ENCODE measurements at regions not wholly inside any gene's neighbourhood (a gene's known extent, or its start where the extent isn't known, plus 50 kb on each side); places are given as distances from the start of the nearest gene placed in this dataset.
"Not testable (repeated sequence)": the region's sequence is repeated elsewhere in the genome, so short reads cannot be mapped to it uniquely, and the experiment has no call there.

DNA sequence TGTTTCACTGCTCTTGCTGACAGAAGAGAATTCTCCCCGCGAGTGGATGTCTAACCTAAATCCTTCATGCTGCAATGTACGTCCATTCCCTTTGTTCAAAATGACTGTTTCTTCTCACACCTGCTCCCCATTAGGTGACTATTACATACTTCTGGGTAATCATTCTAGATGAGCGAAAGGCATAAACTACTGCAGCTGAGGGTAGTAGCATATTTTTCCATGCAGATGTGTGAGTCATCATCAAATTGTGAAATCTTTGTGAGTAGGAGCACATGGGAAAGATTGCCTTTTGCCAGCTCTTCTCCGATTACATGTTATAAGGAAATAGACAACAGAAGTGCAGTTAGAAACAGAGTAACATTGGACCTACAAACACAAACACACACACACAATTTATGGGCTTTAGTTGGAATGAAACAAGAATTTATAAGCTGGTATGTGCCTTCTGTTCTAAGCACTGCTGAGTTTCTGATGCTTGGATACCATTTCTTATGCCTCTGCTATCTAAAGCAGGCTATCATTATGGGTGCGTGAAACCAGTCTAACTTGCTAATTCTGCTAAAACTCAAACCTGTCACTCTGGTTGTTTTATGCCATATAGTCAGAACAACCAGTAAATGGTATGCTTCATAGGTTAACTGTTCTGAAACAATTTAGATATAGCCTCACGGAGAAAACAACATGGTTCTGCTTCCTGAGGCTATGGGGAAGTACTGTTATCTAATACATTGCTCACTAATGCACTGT is 346.9 kb upstream of the PSMD7 start:
- DNase-seq = no peak

DNA sequence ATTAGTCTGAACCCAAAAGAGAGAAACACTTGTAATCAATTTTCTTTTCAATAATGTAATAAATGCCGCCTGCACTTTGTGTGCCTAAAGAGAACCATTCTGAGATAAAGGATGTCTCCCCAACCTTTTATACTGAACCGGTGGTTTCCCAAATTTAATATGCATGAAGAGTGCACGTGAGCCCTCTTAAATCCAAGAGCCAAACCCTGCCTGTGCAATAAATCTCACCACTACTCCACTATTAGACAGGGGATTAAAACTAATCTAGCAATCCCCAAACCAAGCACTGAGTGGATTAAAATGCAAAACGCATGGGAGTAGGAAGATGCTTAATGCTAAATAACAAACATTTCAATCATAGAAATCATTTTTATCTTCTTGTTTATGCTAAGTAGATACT is 351.0 kb upstream of the PSMD7 start:
- no peak for DNase-seq

DNA sequence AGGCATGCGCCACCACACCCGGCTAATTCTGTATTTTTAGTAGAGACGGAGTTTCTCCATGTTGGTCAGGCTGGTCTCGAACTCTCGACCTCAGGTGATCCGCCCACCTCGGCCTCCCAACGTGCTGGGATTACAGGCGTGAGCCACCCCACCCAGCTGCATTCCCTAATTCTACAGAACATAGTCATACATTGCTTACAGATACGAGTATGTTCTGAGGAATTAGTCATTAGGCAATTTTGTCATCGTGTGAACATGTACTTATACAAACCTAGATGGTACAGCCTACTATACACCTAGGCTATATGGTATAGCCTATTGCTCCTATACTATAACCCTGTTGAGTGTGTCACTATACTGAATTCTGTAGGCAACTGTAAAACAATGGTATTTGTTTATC is 353.4 kb upstream of the PSMD7 start:
- not testable (repeated sequence) for DNase-seq

DNA sequence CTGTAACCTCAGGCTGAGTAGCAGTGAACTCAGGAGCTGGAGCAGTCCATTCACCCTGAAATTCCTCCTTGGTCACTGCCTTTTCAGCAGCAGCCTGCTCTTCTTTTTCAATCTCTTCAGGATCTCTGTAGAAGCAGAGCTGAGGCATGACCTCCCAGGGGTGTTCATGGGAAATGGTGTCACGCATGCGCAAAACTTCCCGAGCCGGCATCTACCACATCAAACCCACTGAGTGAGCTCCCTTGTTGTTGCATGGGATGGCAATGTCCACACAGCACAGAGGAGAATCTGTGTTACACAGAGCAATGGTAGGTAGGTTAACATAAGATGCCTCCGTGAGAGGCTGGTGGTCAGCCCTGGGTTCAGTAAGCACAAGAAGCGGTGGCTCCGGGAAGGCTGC is 355.8 kb upstream of the PSMD7 start:
- DNase-seq = not testable (repeated sequence)

DNA sequence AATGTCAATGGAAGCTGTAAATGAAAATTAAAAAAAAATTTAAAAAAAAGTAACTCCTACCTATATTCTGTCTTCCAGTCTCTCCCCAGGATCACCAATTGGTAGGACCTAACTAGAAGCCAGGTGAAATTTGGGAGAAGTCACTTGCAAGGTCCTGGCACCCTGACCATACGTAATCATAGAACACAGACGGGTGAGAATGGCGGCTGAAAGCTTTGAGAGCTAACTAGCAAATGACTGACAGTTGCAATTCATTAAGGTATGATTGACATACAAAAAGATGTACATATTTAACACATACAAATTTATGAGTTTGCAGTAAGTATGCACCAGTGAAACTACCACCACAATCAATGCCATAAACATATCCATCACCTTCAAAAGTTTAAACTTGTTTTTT is 372.7 kb upstream of the PSMD7 start:
- no peak for DNase-seq

DNA sequence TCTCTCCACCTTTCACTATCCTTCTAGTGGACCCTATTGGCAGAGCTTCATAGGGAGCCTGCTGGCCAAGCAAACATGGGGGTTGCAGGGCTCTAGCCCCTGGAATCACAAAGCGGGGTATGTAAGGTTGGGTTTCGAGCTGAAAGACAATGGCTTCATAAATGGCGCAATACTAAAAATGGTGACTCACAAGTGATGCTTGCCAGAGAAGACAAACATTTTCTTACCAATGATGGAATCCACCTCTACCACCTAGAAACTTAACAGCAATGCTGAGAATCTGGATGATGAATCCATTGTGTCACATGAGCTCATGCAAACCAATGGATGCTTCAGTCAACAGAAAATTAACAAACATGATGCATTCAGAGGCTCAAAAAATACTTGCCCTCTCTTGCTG is 375.3 kb upstream of the PSMD7 start:
- DNase-seq = no peak

DNA sequence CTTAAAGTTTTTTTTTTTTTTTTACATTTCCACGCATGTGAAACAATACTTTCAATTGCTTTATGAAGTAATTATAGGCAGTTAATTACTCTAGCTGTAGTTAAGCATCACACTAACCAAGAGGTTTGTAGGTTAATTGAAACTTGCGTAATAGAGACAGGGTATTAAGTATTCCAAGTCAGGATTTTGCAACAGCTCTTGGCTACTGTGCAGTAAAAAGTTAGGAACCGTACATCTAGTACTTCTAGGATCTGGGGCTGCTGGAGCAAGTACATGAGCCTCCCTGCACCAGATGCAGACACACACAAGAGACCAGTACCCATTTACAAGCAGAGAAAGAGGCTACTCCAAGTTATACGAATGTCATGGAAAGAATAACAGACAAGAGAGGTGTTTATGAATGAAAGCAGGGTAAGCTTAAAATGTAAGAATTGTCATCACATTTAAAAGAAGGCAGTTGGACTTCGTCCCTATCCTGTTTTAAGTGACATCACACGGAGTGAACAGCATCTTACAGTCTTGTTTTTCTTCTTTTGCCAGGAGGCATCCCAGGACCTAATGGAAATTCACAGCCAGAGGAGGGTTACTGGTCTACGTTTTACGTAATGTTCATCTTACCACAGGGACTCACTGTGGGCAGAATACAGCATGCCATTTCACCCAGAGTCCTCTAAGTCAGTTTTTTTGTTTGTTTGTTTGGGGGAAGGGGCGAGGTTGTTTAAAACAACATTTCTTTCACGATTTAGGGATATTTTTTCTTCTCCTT is 379.6 kb upstream of the PSMD7 start:
- DNase-seq = no peak

DNA sequence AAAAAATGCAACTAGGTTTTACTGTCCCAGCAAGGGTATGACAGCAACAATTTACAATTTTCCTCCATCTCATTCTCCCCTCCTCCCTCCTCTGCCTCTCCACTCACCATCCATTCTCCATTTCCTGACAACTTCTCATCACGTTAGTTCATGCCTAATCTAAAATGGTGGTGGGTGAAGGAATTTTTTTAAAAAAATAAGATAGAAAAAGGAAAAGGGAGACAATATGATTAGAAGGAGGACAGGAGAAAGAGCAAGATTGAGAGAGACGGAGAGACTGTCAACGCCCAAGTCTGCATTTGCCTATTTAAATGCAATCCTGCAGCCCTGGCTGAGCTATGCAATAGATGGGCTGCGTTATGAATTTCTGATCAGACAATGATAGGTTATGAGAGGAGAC is 380.7 kb upstream of the PSMD7 start:
- DNase-seq = no peak

DNA sequence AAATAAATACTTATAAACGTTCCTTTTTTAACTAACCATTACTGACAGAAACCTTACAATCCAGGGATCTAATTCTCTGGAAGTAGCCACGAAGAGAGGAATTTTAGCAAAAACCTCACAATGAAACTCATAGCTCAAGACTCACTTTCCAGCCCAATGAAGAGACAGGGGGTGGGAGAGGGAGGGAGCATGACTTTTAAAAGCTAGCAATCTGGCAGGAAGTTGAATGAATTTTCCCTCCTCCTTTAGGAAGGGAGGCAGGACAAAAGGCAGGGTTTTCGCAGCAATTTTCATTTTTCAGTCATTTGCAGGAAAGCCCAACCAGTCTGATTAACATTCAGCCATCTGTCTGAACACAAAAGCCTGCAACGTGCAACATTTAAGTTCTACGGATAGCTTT is 381.5 kb upstream of the PSMD7 start:
- DNase-seq = no peak

DNA sequence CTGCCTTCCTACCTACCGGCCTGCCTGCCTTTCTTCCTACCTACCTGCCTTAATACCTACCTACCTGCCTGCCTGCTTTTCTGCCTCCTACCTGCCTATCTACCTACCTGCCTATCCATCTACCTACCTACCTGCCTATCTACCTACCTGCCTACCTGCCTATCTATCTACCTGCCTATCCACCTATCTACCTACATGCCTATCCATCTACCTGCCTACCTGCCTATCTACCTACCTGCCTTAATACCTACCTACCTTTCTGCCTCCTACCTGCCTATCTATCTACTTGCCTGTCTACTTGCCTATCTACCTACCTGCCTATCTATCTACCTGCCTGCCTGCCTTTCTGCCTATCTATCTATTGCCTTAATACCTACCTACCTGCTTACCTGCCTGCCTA is 383.8 kb upstream of the PSMD7 start:
- no peak for DNase-seq

DNA sequence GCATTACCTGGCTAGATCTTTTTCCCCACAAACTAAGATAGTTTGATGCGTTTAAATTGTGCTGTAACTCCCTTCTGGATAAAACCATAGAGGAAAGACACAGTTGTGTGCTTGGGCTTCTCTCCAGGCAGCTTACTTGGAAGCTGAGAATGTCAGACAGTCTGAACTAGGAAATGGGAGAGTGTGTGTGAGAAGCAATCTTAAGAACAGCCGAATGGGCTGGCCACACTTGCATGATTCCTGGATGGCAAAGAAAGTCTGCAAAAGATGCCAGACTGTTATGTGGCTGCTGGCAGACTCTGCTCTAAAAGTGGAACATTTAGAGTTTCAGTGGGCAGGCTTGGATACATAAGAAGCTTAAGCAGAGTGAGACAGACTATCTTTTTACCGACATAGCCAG is 384.3 kb upstream of the PSMD7 start:
- no peak for DNase-seq

DNA sequence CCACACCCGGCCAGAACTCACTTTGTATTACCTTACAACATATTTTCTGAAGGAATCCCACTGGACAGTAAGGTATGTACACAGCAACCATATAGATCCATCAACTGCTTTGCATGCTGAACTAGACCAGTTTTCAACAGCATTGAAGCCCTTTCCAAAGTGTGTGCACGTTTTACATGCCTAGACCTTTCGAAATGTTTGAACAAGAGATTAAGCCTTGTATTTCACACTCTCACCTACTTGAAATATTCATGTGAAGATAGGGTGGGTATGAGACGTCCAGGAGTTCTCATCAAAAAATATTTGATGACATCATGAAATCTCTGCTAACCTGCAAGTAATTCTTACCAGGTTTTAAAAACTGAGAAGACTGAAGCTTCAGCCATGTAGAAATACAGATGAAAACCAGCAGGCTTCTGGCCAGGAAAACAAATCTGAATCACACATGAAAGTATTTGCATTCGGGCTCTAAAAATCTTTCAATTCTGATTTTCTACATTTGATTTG is 387.0 kb upstream of the PSMD7 start:
- no peak for DNase-seq

DNA sequence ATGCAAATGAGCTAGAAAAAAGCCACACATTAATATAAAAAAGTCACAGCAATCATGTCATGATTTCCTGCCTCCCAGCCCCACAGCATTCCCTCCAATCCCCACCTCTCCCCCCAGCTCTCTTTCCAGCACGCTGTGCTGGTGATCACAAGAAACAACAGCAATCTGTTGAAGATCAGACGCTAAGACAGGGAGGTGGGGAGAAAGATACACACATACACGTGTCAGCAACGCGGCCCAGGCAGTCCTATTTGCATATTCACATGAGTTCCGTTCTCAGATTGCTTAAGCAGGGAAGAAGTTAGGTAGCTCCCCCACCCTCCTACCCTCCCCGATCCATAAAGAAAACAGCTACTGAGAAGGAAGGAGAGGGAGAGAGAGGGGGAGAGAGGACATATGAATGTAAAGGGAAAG is 405.5 kb upstream of the PSMD7 start:
- no peak for DNase-seq

DNA sequence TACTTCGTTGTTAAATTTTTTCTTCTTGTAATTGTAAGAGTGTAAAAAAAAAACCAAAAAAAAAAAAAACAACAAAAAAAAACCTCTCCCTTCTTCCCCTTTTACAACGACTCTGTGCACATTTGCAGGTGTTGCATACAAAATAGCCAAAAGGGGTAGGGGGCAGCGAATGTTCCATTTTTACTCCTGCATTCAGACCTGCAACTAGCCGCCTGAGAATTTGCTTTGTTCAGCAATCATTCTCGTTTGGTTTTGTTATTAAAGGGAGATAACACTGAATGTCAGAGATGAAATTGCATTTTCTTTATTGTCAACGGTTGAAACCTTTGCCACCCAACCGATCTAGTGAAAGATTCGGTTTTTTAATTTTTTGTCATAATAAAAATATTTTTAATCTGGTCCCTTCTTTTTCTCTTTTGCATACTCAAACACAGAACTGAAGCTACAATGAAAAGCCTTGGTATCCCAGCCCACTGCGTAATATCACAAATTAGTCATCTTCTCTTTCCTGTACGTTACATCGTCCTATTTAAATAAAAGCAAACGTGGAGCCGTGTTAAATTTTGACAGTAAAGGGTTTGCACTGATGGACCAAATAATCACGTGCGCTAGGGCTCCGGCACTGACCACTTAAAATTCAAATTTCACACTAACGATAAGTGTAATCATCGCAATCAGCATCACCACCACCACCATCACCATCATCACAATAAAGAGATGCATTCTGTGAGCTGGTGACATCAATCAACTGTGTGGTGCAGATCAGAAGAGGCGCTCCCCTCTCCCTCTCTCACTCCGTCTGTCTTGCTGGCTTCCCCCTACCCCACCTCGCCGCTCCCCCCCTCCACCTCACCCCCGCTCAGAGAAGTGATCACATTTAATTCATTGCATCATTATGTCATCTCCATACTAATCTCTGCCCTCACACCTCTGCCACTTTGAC is 406.2 kb upstream of the PSMD7 start:
- DNase-seq = no peak

DNA sequence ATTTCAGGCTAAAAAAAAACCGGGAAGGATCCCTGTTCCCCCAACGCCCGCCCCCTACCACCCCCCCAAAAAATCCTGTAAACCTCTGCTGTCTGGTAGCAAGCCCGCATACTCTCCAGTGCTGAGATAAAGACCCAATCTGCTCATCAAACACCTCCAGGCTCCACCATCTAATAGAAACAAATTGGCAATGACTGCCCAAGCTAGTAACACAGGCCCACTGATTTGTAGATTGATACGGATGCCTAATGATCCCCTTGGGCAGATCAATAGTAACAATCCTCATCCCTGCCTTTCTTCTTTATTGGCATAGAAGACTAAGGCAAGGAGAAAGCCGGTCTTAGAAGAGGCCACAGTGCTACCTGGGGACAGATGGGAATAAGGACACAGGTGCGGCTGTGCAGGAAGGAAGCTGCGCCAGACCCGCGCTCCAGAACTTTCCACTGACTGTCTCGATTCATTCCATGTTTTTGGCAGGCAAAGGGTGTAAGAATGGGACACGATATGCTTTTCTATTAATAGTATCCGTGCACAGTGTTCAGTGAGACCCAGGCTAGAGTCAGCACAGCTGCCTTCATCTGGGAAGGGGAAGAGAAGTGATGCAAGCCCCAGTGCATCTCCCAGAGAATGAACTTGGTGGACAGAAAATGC is 407.6 kb upstream of the PSMD7 start:
- no peak for DNase-seq

DNA sequence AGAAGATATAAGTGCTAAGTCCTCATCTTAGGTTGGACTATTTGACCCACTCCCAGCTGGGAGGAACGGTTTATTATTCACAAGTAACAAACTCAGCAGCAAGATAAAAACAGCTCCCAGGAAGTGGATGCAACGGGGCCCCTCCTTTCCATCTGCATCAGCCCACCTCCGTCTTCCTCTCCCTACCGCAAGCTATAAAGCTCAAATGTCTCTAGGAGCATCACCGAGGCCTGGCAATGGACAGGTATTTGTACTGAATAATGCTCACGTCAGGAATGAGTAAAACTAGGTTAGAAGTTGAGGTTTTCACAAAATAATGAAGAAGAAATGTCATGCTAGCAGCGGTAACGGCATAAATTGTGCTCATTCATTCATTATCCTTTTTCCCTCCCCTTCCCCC is 408.7 kb upstream of the PSMD7 start:
- DNase-seq = no peak

DNA sequence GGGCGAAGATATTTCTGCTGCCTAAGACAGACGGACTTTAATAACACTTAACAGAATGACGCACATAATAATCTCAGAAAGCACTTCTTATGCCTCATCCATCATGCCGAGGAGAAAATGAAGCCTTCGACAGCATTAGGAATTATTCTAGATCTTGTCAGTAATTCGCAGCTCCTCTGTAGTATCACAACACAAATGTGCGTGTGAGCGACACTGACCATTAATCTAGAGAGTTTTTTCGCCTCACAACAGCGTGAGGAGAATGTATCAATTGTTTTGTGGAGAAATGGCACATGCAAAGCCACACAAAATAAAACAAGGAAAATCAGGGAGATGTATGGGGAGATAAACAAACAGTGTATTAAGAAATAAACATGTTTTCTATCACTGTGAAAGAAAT is 410.2 kb upstream of the PSMD7 start:
- no peak for DNase-seq

DNA sequence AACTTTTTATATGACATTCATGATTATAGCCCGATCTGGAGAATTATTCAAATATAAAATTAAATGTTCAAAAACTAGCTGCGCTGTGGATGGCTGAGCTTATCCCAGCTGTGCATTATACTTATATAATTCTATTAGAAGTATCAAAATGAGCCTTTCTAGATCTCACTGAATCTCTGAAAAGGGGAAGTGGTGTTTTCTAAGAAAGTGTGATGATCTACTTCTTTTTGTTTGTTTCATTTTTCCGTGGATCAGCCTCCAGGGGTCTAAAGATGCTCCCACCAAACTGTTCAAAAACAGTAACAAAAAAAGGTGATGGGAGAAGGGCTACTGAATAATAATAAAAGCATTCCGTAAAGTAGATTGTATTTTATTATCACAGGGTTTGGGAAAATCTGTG is 411.3 kb upstream of the PSMD7 start:
- DNase-seq = no peak

DNA sequence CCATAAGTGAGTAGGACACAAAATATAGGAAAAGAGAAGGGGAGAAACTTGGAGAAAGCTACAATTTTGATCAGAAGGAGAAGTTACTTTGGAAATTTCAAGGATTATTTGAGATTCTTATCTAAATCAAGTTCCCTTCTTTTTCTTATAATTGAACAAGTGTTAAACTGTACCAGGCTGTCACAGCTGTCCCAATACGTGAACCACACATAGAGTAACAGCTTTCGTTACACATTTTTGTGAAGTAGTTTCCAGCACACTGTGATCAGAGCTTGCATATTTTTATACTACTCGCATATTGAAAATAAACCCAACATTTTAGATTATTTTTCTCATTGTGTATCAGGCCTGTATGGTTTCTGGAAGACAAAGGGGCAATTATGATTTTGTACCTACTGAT is 412.8 kb upstream of the PSMD7 start:
- no peak for DNase-seq

DNA sequence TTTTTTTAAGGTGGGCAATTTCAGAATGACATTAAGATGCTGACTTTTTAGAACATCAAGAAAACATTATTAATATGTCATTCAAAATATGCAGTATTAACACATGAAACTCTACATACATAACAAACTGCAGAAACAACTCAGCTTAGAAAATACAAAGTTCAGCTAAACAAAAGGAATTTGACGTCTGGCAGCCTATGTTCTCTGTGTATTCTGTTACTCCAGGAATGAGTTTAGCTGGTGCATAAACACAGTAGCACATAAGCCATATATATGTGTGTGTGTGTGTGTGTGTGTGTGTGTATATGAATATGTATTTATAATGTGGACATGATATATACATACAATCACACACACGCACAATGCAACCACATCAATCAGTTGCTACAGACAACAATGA is 413.5 kb upstream of the PSMD7 start:
- DNase-seq = no peak

DNA sequence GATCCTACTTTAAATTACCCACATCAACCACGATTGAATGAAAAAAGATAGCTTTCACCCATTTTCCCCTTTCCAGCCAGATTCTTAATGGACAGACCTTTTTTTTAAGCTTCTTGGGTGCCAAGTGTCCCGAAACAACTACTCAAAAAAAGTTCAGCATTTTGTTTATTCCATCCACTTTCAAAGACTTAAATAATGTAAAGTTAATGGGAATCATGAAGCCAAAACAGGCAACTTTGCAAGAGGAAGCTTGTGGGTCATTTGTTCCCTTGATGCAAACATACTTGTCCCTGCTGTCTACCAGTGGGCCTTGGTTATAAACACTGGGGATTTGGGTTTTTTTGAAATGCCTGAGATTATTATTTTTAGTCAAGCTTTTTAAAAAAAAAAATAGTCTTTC is 414.0 kb upstream of the PSMD7 start:
- DNase-seq = no peak

DNA sequence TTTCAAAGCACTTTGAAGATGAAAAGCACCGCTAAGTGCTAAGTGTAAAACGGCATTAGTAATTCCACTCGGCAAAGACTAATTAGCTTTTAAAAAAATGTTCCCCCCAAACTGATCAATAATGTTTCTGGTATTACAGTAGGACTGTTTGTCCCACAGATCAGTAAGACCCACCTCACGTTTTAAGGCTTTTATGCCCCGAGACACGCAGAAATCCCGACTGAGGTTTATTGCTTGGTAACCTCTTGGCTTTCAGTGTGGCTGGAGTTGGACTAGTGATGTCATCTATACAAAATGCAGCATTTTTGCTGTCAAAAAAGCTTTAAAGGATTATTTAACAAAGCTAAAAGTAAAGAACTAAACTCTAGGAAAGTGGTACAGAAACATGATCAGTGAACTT is 414.6 kb upstream of the PSMD7 start:
- DNase-seq = no peak

DNA sequence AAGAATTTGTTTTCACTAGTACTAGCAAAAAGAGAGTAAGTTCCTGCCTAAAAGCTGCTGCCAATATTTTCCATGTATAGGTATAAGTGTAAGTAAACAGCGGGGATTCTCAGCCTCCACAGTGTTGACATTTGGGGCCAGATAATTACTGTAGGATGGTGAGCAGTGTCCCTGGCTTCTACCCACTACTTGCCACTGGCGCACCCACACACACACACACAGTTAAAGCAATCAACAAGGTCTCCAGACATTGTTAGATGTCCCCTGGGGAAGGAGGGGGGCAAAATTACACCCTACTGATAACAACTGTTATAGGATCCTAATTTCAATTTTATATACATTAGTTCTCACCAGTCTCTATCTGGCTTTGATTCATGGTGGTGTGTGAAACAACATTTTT is 417.0 kb upstream of the PSMD7 start:
- DNase-seq = no peak

Measured in CD4-positive, alpha-beta T cell treated with Interferon gamma for 1 hour (primary cell).